Hematopoietic multipotent progenitor cell treated with erythropoietin and hydrocortisone succinate and interleukin-3 and kit ligand, for 4 days (in vitro differentiated cells): ENCODE measurements at regions not wholly inside any gene's neighbourhood (a gene's known extent, or its start where the extent isn't known, plus 50 kb on each side); places are given as distances from the start of the nearest gene placed in this dataset.
A peak's percentile ranks its signal among the peaks of the same experiment; 100 is the strongest.
"Not testable (repeated sequence)": the region's sequence is repeated elsewhere in the genome, so short reads cannot be mapped to it uniquely, and the experiment has no call there.

Source experiments
- DNase-seq: peaks from one replicate; pipeline ENCODE4 v3.0.0-alpha.2; 2015

- DNase-seq, result no peak
Measured at GRCh38 chr1:227415115-227415790, 97.0 kb upstream of the CDC42BPA start.

GRCh38 chr1:227411066-227411465 lies 92.8 kb upstream of the CDC42BPA start:
- no peak for DNase-seq

- not testable (repeated sequence) for DNase-seq
Measured at GRCh38 chr1:227406332-227406731, 88.0 kb upstream of the CDC42BPA start.

GRCh38 chr1:227403535-227403934 lies 85.2 kb upstream of the CDC42BPA start:
- no peak for DNase-seq

GRCh38 chr1:227401562-227402342 lies 83.5 kb upstream of the CDC42BPA start:
- no peak for DNase-seq

- DNase-seq, result no peak
Measured at GRCh38 chr1:227399152-227399730, 80.9 kb upstream of the CDC42BPA start.

GRCh38 chr1:227397354-227397978 lies 79.2 kb upstream of the CDC42BPA start:
- peak; percentile 78 for DNase-seq

- DNase-seq, result peak; percentile 98
Measured at GRCh38 chr1:227396539-227397353, 78.5 kb upstream of the CDC42BPA start.

GRCh38 chr1:227395426-227396028 lies 77.2 kb upstream of the CDC42BPA start:
- DNase-seq, result no peak

GRCh38 chr1:227392984-227393764 lies 74.9 kb upstream of the CDC42BPA start:
- DNase-seq, result no peak

- no peak for DNase-seq
Measured at GRCh38 chr1:227391879-227392278, 73.6 kb upstream of the CDC42BPA start.

GRCh38 chr1:227391211-227391610 lies 72.9 kb upstream of the CDC42BPA start:
- peak; percentile 57 for DNase-seq

- DNase-seq, result no peak
Measured at GRCh38 chr1:227390525-227390924, 72.2 kb upstream of the CDC42BPA start.

GRCh38 chr1:227388214-227389168 lies 70.2 kb upstream of the CDC42BPA start:
- no peak for DNase-seq

- no peak for DNase-seq
Measured at GRCh38 chr1:227379555-227379892, 61.2 kb upstream of the CDC42BPA start.

- peak; percentile 29 for DNase-seq
Measured at GRCh38 chr1:227378871-227379554, 60.7 kb upstream of the CDC42BPA start.

- DNase-seq, result no peak
Measured at GRCh38 chr1:227378181-227378580, 59.9 kb upstream of the CDC42BPA start.

- DNase-seq, result no peak
Measured at GRCh38 chr1:227374846-227375245, 56.6 kb upstream of the CDC42BPA start.

GRCh38 chr1:227372726-227373130 lies 54.4 kb upstream of the CDC42BPA start:
- DNase-seq, result no peak
